Vagina (tissue), 2 donors: ENCODE measurements at regions not wholly inside any gene's neighbourhood (a gene's known extent, or its start where the extent isn't known, plus 50 kb on each side); places are given as distances from the start of the nearest gene placed in this dataset.

ENCODE experiments used
- CTCF ChIP-seq, 3 experiments: fragments of 450-650 bp in 2 of 3; fragments of 200-600 bp in 1 of 3; sonication (generic) in 1 of 3; IDR thresholded peaks; one replicate each; pipeline ENCODE4 v1.5.1; 2017 to 2019; ENCODE audit warnings: antibody characterized with exemption in 3 of 3, mild to moderate bottlenecking in 2 of 3, moderate library complexity in 2 of 3
- POLR2A ChIP-seq, 2 donors: fragments of 450-650 bp; IDR thresholded peaks; one replicate each; pipeline ENCODE4 v1.6.1; 2017; ENCODE audit warnings: antibody characterized with exemption in 2 of 2, mild to moderate bottlenecking in 2 of 2, moderate library complexity in 2 of 2

DNA sequence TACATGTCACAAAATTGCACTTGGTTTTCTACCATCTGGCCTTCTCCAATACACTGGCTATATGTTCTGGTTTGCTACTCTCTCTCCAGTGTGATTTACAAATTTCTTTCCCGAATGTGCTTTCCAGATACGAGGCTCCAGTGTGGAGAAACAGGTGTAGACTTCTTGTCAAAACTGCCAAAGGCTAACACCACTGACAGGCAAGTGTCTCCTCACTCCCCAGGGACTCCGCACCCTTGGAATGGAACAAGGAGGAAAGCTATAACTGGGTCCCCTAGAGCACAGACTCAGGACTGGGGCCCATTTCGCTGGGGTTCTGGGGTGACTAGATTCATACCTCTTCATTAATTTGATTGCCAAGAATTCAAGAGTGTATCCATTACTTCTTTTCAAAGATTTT is 161.8 kb downstream of the FOXO1 start:
- TF ChIP-seq POLR2A (IDR thresholded peaks at IDR 0.05) = no peak
- TF ChIP-seq CTCF (IDR thresholded peaks at IDR 0.05) = no peak
